H9 (cell line): ENCODE measurements at regions not wholly inside any gene's neighbourhood (a gene's known extent, or its start where the extent isn't known, plus 50 kb on each side); places are given as distances from the start of the nearest gene placed in this dataset.

Experiments
- DNase-seq: peaks from one replicate; pipeline ENCODE4 v3.0.0-alpha.2; 2017
- H2AFZ ChIP-seq: one replicate; pipeline ENCODE4 v1.6.1; 2013; ENCODE audit warnings: mild to moderate bottlenecking, low read length, control low read depth, moderate library complexity
- H2AK5ac ChIP-seq: 2 replicates; pipeline ENCODE4 v1.6.1; 2013; ENCODE audit warnings: low read length, control low read depth, mixed read lengths; ENCODE audit not compliant: insufficient read length
- H2BK120ac ChIP-seq: one replicate; pipeline ENCODE4 v1.6.1; 2013; ENCODE audit warnings: low read depth, mild to moderate bottlenecking, low read length, control low read depth, inconsistent platforms; ENCODE audit not compliant: poor library complexity, severe bottlenecking
- H2BK12ac ChIP-seq: 2 replicates; pipeline ENCODE4 v1.6.1; 2013; ENCODE audit warnings: low read length, control low read depth, mixed read lengths, low read depth; ENCODE audit not compliant: insufficient read length
- H2BK15ac ChIP-seq: 2 replicates; pipeline ENCODE4 v1.6.1; 2013; ENCODE audit warnings: low read depth, low read length, control low read depth
- H2BK20ac ChIP-seq: one replicate; pipeline ENCODE4 v1.6.1; 2013; ENCODE audit warnings: low read depth, mild to moderate bottlenecking, low read length, control low read depth, inconsistent platforms; ENCODE audit not compliant: poor library complexity, severe bottlenecking
- H2BK5ac ChIP-seq: 2 replicates; pipeline ENCODE4 v1.6.1; 2013; ENCODE audit warnings: low read length, control low read depth, mixed read lengths; ENCODE audit not compliant: insufficient read length
- H3K14ac ChIP-seq: 2 replicates; pipeline ENCODE4 v1.6.1; 2013; ENCODE audit warnings: low read length, control low read depth; ENCODE audit not compliant: insufficient read depth
- H3K18ac ChIP-seq: 2 replicates; pipeline ENCODE4 v1.6.1; 2013; ENCODE audit warnings: low read depth, mild to moderate bottlenecking, mixed read lengths, low read length, control low read depth; ENCODE audit not compliant: insufficient read length
- H3K23ac ChIP-seq: 2 replicates; pipeline ENCODE4 v1.6.1; 2013; ENCODE audit warnings: low read length, control low read depth, mixed read lengths, low read depth; ENCODE audit not compliant: insufficient read length
- H3K23me2 ChIP-seq: 2 replicates; pipeline ENCODE4 v1.6.1; 2013; ENCODE audit warnings: low read depth, mild to moderate bottlenecking, mixed read lengths, low read length, control low read depth; ENCODE audit not compliant: insufficient read length, poor library complexity, severe bottlenecking
- H3K27ac ChIP-seq: 2 replicates; pipeline ENCODE4 v1.5.1; 2013; ENCODE audit warnings: low read length, control low read depth, mixed read lengths, low read depth; ENCODE audit not compliant: insufficient read length
- H3K27me3 ChIP-seq: 2 replicates; pipeline ENCODE4 v1.6.1; 2013; ENCODE audit warnings: low read length, control low read depth, inconsistent platforms; ENCODE audit not compliant: insufficient read depth
- H3K4ac ChIP-seq: 2 replicates; pipeline ENCODE4 v1.6.1; 2013; ENCODE audit warnings: low read depth, mild to moderate bottlenecking, control low read depth, inconsistent platforms, low read length, moderate library complexity
- H3K4me1 ChIP-seq: 2 replicates; pipeline ENCODE4 v1.6.1; 2013; ENCODE audit warnings: low read length, control low read depth, inconsistent platforms; ENCODE audit not compliant: insufficient read depth
- H3K4me2 ChIP-seq: 2 replicates; pipeline ENCODE4 v1.6.1; 2013; ENCODE audit warnings: low read length, control low read depth, mixed read lengths; ENCODE audit not compliant: insufficient read length, insufficient read depth
- H3K56ac ChIP-seq: 2 replicates; pipeline ENCODE4 v1.6.1; 2013; ENCODE audit warnings: low read depth, mild to moderate bottlenecking, mixed read lengths, low read length, control low read depth; ENCODE audit not compliant: insufficient read length
- H3K79me1 ChIP-seq: 2 replicates; pipeline ENCODE4 v1.6.1; 2013; ENCODE audit warnings: low read depth, mild to moderate bottlenecking, moderate library complexity, low read length, control low read depth, inconsistent platforms; ENCODE audit not compliant: insufficient read depth, poor library complexity, severe bottlenecking
- H3K79me2 ChIP-seq: 2 replicates; pipeline ENCODE4 v1.6.1; 2013; ENCODE audit warnings: low read length, control low read depth, inconsistent platforms; ENCODE audit not compliant: insufficient read depth
- H3K9ac ChIP-seq: 2 replicates; pipeline ENCODE4 v1.6.1; 2013; ENCODE audit warnings: low read length, control low read depth, mixed read lengths; ENCODE audit not compliant: insufficient read length; ENCODE audit errors: extremely low read depth
- H3K9me3 ChIP-seq: one replicate; pipeline ENCODE4 v1.6.1; 2013; ENCODE audit warnings: low read depth, low read length, inconsistent platforms; ENCODE audit not compliant: control insufficient read depth
- H3T11ph ChIP-seq: one replicate; pipeline ENCODE4 v1.6.1; 2013; ENCODE audit warnings: mild to moderate bottlenecking, low read length, control low read depth, inconsistent platforms
- H4K20me1 ChIP-seq: one replicate; pipeline ENCODE4 v1.6.1; 2013; ENCODE audit not compliant: control insufficient read depth, insufficient read length, insufficient read depth
- H4K5ac ChIP-seq: 2 replicates; pipeline ENCODE4 v1.6.1; 2013; ENCODE audit warnings: low read depth, mild to moderate bottlenecking, mixed read lengths, low read length, control low read depth; ENCODE audit not compliant: insufficient read length
- H4K8ac ChIP-seq: replicated peaks from 2 replicates; pipeline ENCODE4 v1.6.1; 2013; ENCODE audit warnings: low read length, control low read depth, mixed read lengths, low read depth; ENCODE audit not compliant: insufficient read length
- H4K91ac ChIP-seq: 2 replicates; pipeline ENCODE4 v1.6.1; 2013; ENCODE audit warnings: low read depth, mild to moderate bottlenecking, moderate library complexity, mixed read lengths, low read length, control low read depth; ENCODE audit not compliant: insufficient read length
- H3K27ac Mint-ChIP-seq, 3 experiments: 2 replicates in 2 of 3; 3 replicates in 1 of 3; pipeline ENCODE4 v1.8.0; 2020 to 2021; ENCODE audit warnings: mixed read lengths in 3 of 3, mild to moderate bottlenecking in 1 of 3, moderate library complexity in 1 of 3
- H3K27me3 Mint-ChIP-seq: 2 replicates; pipeline ENCODE4 v1.8.0; 2021; ENCODE audit warnings: low read depth, mild to moderate bottlenecking, moderate library complexity, mixed read lengths
- H3K36me3 Mint-ChIP-seq, 3 experiments: 2 replicates in 2 of 3; 3 replicates in 1 of 3; pipeline ENCODE4 v1.8.0; 2020 to 2021; ENCODE audit warnings: low read depth in 3 of 3, mixed read lengths in 3 of 3; ENCODE audit not compliant: insufficient read depth in 1 of 3
- H3K4me1 Mint-ChIP-seq, 2 experiments: 2 replicates each; pipeline ENCODE4 v1.8.0; 2020; ENCODE audit warnings: mixed read lengths in 2 of 2
- H3K4me3 Mint-ChIP-seq, 2 experiments: 2 replicates in 1 of 2; 3 replicates in 1 of 2; pipeline ENCODE4 v1.8.0; 2020 to 2021; ENCODE audit warnings: mild to moderate bottlenecking in 2 of 2, mixed read lengths in 2 of 2, moderate library complexity in 1 of 2
- H3K9me3 Mint-ChIP-seq, 2 experiments: 2 replicates in 1 of 2; 3 replicates in 1 of 2; pipeline ENCODE4 v1.8.0; 2020; ENCODE audit warnings: mild to moderate bottlenecking in 2 of 2, mixed read lengths in 2 of 2, moderate library complexity in 1 of 2
- WGBS: extraction: QIAGEN DNeasy Blood & Tissue Kit; methylation state at CpG from one replicate; pipeline ENCODE4 v1.1.7; 2013; ENCODE audit warnings: missing lambda C conversion rate, low lambda C conversion rate, mixed read lengths; ENCODE audit not compliant: insufficient read length; ENCODE audit errors: extremely low coverage; 5-methylcytosine and 5-hydroxymethylcytosine counted together
- TF ChIP-seq, protein P1 (sequence below): fragments of 200-600 bp; sonication (generic); conservative IDR thresholded peaks from 3 replicates; pipeline ENCODE4 v1.8.0; 2021; ENCODE audit warnings: antibody characterized with exemption, mild to moderate bottlenecking

GRCh38 chr6:40946738-40947301 is 92.2 kb downstream of the UNC5CL start:
- Histone ChIP-seq H3K4me1 (peaks cover 12% of the 10 kb centered on the region), H4K8ac (no peak overlapping the region), H2BK120ac (no peak overlapping the region), H3K9me3 (no peaks in the 10 kb centered on the region), H3K4me2 (no peak overlapping the region), H2BK20ac (no peak overlapping the region), H3K14ac (no peak overlapping the region), H4K91ac (no peak overlapping the region), H3K27ac (no peak overlapping the region), H4K5ac (no peak overlapping the region), H2BK15ac (no peak overlapping the region), H3K18ac (no peak overlapping the region), H4K20me1 (no peaks in the 10 kb centered on the region), H3T11ph (no peak overlapping the region), H3K79me2 (no peaks in the 10 kb centered on the region), H3K23ac (no peak overlapping the region), H3K23me2 (no peaks in the 10 kb centered on the region), H3K79me1 (no peaks in the 10 kb centered on the region), H2BK12ac (no peak overlapping the region), H2BK5ac (no peak overlapping the region), H3K27me3 (no peaks in the 10 kb centered on the region), H3K4ac (no peak overlapping the region), H3K9ac (no peak overlapping the region), H3K56ac (no peak overlapping the region), H2AFZ (no peak overlapping the region), H2AK5ac (no peak overlapping the region)
- TF ChIP-seq, protein P1, sequence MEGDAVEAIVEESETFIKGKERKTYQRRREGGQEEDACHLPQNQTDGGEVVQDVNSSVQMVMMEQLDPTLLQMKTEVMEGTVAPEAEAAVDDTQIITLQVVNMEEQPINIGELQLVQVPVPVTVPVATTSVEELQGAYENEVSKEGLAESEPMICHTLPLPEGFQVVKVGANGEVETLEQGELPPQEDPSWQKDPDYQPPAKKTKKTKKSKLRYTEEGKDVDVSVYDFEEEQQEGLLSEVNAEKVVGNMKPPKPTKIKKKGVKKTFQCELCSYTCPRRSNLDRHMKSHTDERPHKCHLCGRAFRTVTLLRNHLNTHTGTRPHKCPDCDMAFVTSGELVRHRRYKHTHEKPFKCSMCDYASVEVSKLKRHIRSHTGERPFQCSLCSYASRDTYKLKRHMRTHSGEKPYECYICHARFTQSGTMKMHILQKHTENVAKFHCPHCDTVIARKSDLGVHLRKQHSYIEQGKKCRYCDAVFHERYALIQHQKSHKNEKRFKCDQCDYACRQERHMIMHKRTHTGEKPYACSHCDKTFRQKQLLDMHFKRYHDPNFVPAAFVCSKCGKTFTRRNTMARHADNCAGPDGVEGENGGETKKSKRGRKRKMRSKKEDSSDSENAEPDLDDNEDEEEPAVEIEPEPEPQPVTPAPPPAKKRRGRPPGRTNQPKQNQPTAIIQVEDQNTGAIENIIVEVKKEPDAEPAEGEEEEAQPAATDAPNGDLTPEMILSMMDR: no peak
- no peak for DNase-seq
- Mint-ChIP-seq H3K27ac (no peak overlapping the region; a peak in 1 of 7 replicates), H3K9me3 (peaks cover 0 to 3% of the 10 kb centered on the region in 2 experiments; a peak in 2 of 5 replicates), H3K4me3 (no peak overlapping the region), H3K4me1 (peaks cover 50% of the 10 kb centered on the region in 2 experiments), H3K36me3 (no peaks in the 10 kb centered on the region; a peak in 1 of 7 replicates), H3K27me3 (peaks cover 3% of the 10 kb centered on the region; the same call in 1 of the 2 replicates)
- no CpG with 5 or more reads among the region's 1 CpG for WGBS
